ENCODE measurements at regions not wholly inside any gene's neighbourhood (a gene's known extent, or its start where the extent isn't known, plus 50 kb on each side); places are given as distances from the start of the nearest gene placed in this dataset.

DNA sequence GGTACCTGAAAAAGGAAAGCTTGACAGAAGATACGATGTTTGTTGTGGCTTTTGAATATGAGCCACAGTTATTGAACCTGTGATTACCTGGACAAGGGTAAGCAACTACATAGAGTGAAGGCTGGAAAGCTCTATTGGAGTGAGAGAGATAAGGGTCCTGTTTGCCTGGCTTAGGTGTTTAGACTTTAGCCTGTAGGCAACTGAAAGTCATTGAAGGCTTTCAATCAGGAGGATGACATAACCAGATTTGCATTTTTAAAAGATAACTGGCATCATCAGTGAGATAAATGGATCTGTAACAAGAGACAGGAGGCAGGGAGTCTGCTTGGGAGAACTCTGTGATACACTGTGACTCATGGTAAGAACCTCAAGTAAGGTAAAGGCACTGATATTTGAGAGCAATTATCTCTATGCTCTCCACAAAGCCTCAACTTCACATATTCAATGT is 128.9 kb upstream of the SOX5 start:
- Histone ChIP-seq H3K9ac (replicated peaks; ENCODE audit: extremely low read depth, insufficient read depth, low read length) (no peak overlapping the region), H3K36me3 (ENCODE audit: control insufficient read depth in 2 of 2, extremely low read depth in 1 of 2, insufficient read depth in 2 of 2, low read length in 2 of 2) (no peaks in the 10 kb centered on the region), H3K4me2 (ENCODE audit: insufficient read depth, low read length) (no peak overlapping the region), H3K27me3 (ENCODE audit: control insufficient read depth in 2 of 2, insufficient read depth in 2 of 2, low read length in 2 of 2) (peaks cover 0 to 4% of the 10 kb centered on the region in 2 experiments), H4K20me1 (replicated peaks; ENCODE audit: control insufficient read depth, extremely low read depth, insufficient read depth, low read length) (no peaks in the 10 kb centered on the region), H3K79me2 (ENCODE audit: control insufficient read depth, insufficient read depth, low read length) (no peaks in the 10 kb centered on the region), H3K4me1 (ENCODE audit: control insufficient read depth, extremely low read depth, insufficient read depth, low read length) (no peaks in the 10 kb centered on the region), H3K27ac (ENCODE audit: insufficient read depth, low read depth, low read length) (no peak overlapping the region), H3K4me3 (replicated peaks in 1 of 3; ENCODE audit: insufficient read depth in 1 of 3, low read depth in 1 of 3, low read length in 3 of 3) (no peak overlapping the region), H3K9me1 (replicated peaks; ENCODE audit: control insufficient read depth, extremely low read depth, insufficient read depth, low read length) (no peaks in the 10 kb centered on the region), H3K9me3 (replicated peaks; ENCODE audit: control insufficient read depth, insufficient read depth, low read length) (no peaks in the 10 kb centered on the region), H2AFZ (ENCODE audit: low read depth, low read length) (no peak overlapping the region)
- ChIA-PET POLR2A (no interaction called here), CTCF (no interaction called here)
- TF ChIP-seq EZH2 (IDR thresholded peaks at IDR 0.05; ENCODE audit: borderline replicate concordance, low read depth, low read length, severe bottlenecking) (no peak), POLR2AphosphoS5 (IDR thresholded peaks at IDR 0.05; ENCODE audit: insufficient read depth, low read depth, low read length) (no peak), JUN (IDR thresholded peaks at IDR 0.05; ENCODE audit: borderline replicate concordance, insufficient read depth, insufficient read length, low read depth) (no peak), MYC (IDR thresholded peaks at IDR 0.05; ENCODE audit: low read depth, low read length) (no peak), FOS (IDR thresholded peaks at IDR 0.05; ENCODE audit: borderline replicate concordance, insufficient read depth, low read length) (no peak), GATA2 (IDR thresholded peaks at IDR 0.05; ENCODE audit: insufficient read depth, insufficient read length, low read depth, low read length) (no peak), POLR2A (IDR thresholded peaks at IDR 0.05; ENCODE audit: low read depth, low read length) (no peak)
- TF ChIP-seq, protein P1, sequence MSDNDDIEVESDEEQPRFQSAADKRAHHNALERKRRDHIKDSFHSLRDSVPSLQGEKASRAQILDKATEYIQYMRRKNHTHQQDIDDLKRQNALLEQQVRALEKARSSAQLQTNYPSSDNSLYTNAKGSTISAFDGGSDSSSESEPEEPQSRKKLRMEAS (IDR thresholded peaks at IDR 0.05; ENCODE audit: insufficient read depth, insufficient read length), result no peak
- TF ChIP-seq, protein P2, sequence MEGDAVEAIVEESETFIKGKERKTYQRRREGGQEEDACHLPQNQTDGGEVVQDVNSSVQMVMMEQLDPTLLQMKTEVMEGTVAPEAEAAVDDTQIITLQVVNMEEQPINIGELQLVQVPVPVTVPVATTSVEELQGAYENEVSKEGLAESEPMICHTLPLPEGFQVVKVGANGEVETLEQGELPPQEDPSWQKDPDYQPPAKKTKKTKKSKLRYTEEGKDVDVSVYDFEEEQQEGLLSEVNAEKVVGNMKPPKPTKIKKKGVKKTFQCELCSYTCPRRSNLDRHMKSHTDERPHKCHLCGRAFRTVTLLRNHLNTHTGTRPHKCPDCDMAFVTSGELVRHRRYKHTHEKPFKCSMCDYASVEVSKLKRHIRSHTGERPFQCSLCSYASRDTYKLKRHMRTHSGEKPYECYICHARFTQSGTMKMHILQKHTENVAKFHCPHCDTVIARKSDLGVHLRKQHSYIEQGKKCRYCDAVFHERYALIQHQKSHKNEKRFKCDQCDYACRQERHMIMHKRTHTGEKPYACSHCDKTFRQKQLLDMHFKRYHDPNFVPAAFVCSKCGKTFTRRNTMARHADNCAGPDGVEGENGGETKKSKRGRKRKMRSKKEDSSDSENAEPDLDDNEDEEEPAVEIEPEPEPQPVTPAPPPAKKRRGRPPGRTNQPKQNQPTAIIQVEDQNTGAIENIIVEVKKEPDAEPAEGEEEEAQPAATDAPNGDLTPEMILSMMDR (IDR thresholded peaks at IDR 0.05; ENCODE audit: extremely low read depth in 1 of 2, insufficient read depth in 1 of 2, low read depth in 1 of 2, low read length in 2 of 2), result no peak
- DNase-seq (ENCODE audit: low read depth, low spot score), result no peak
- dilution Hi-C loops (cut with MboI; ENCODE audit: extremely low pct_ligation_motif_present, low sequenced_read_pairs), result no loop called here
- intact Hi-C loops (cut with micrococcal nuclease), result no loop called here
- BruUV-seq (replicated peaks), result no TSS peak
- no peak for FAIRE-seq
